GM19438 (cell line): ENCODE measurements at regions not wholly inside any gene's neighbourhood (a gene's known extent, or its start where the extent isn't known, plus 50 kb on each side); places are given as distances from the start of the nearest gene placed in this dataset.

Source experiments
- ATAC-seq: cut with Tn5 transposase; IDR thresholded peaks from one replicate; pipeline ENCODE4 v1.9.1; 2021; ENCODE audit warnings: low read depth; ENCODE audit not compliant: unreplicated experiment

DNA sequence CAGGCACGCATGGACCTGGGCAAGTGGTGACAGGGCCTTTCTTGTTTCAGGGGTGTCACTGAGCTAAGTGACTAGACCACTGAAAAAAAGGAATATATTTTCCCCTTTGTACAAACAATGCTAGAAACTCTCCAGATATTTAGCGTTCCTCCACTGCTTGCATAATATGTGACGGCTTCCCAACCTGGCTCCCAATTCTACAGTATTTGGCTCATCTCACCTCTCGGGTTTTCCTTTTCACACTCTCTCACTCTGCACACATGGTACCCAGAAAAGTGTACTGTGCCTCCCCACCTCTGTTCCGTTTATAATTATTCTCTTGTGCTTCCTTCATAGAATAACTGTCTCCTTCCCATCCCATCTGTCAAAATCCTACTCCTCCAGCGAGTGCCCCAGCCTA is 140.5 kb upstream of the KLHL25 start:
- ATAC-seq = no peak

GRCh38 chr15:85937661-85938060 is 142.0 kb upstream of the AGBL1 start:
- ATAC-seq = no peak

GRCh38 chr15:85941186-85941855 is 138.3 kb upstream of the AGBL1 start:
- no peak for ATAC-seq

GRCh38 chr15:85942632-85943031 is 137.0 kb upstream of the AGBL1 start:
- no peak for ATAC-seq

DNA sequence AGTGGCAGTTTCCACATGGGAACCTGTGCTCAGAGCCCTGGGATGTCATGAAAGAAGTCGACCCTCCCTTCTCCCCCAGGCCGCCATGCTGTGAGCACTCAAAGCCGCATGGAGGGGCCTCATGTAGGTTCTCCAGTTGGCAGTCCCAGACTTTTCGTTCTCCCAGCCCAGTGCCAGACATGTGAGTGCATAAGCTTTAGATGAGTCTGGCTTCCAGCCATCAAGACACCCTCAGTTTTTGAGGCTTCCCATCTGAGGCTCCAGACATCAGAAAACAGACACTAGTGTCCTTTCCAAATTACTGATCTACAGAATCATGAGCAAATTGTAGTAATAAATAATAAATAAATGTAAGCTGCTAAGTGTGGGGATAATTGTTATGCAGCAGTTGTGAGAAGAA is 136.5 kb upstream of the AGBL1 start:
- ATAC-seq = no peak

DNA sequence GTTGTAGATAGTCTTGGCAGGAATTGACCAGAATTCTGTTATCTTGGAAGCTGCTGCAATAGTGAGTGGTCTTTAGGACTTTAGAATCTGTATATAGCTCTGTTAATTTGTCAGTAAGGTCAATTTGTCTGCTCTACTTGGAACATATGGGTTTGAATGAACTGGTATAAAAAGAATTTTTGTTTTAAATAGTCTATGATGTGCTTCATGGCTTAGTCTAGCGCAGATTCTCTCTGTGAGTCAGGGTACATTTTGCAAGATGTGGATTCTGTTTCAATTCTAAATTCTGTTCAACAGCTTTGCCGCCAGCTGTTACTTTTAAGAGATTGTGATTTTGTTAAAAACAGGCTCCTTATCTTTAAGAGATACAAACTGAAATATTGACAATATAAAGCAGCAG is 135.9 kb upstream of the AGBL1 start:
- no peak for ATAC-seq

- no peak for ATAC-seq
These were observed 132.7 kb upstream of the AGBL1 start for GRCh38 chr15:85947021-85947420.

- no peak for ATAC-seq
These were observed 131.7 kb upstream of the AGBL1 start for GRCh38 chr15:85947936-85948335.

GRCh38 chr15:85950101-85950500 is 129.6 kb upstream of the AGBL1 start:
- ATAC-seq = peak; percentile 82

DNA sequence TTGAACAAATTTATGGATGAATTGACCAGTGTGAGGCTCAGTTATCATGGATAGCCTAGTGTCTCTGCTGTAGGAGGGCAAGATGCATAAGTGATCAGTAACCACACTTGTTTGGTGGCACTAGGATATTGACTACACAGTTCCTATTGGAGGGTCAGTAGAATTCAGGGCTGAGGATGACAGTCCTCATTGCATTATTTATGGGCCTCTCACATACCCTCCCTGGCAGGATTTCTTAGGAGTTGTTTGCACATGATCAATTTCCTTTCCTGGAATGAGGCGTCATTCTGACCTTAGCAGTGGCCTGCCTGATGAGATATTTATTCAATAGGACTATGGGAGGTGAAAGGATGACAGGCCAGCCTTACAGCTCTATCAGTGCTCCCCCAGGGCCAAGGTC is 125.1 kb upstream of the AGBL1 start:
- ATAC-seq = no peak

DNA sequence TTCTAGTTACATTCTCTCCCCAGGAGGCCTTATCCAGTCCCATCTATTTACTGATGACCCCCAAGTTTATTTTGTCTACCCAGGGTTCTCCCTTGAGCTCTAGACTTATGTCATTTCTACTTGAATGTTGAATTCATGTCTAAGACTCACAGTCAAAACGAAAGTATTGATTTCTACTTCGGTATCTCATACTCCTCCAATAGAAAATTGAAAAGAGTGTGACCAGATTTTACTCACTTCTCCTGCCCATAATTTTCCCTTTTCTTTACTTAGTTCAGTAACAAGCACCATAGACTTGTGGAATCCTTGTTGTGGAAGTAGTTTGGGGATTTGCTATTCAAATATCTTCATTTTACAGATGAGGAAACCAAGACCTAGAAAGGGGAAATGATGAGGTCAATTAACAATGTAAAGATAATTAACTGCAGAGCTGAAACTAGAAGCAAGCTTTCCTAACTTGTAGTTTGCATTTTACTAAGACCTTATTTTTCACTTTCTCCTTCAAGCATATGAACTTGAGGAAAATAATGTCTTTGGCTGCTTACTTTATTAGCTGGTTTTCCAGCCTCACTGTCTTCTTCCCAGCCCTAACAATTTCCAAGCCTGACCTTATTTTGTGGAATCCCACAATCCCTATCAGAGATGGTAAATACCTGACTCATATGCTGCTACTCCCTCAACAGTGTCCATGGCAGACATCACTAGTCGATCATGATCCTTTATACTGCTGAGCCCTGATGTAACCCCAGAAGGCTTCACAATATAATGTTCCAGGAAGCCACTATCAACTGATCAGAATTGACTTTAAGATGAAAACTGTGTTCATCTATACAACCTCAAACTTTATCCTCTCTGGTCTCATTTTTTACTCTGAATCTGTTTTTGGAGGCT is 123.9 kb upstream of the AGBL1 start:
- ATAC-seq = peak; percentile 86

GRCh38 chr15:85956532-85957275 is 123.0 kb upstream of the AGBL1 start:
- no peak for ATAC-seq

DNA sequence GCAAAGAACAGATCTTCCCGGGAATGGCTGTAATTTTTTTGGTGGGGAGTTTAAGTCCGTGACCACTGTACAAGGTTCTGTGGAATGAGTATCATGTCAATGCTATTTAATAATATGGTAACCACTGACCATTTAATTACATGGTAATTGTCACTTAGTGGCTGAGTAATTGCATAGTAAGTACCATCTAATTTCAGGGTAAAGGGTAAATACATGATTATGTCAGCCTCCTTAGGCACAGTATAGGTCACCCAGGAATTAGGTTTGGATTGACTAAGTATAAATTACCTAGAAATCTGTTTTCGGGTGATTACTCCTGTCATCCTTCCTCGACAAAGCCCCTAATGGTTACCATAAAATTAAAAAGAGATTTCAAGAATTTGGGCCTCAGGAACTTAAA is 120.1 kb upstream of the AGBL1 start:
- ATAC-seq = no peak

GRCh38 chr15:85960381-85960780 is 119.3 kb upstream of the AGBL1 start:
- no peak for ATAC-seq

DNA sequence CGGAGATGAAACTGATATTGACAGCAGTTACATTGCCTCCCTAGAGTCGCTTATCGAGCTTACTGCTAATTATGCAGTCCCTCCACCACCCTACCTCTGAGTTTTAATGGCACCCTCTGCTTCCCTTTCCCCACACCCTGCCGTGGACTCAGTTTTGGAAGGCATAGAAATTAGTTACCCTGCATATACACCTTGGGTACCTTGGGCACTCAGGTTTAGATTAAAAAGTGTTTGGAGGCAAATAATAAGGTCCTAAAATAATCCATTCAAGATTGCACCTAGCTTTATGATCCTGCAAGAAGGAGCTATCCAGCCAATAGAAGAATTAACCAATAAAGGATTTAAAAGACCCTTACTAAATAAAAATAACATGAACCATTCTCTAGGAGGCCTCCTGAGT is 117.8 kb upstream of the AGBL1 start:
- no peak for ATAC-seq

- no peak for ATAC-seq
These were observed 116.4 kb upstream of the AGBL1 start for GRCh38 chr15:85963262-85963760.

- no peak for ATAC-seq
These were observed 115.2 kb upstream of the AGBL1 start for GRCh38 chr15:85964471-85964870.

DNA sequence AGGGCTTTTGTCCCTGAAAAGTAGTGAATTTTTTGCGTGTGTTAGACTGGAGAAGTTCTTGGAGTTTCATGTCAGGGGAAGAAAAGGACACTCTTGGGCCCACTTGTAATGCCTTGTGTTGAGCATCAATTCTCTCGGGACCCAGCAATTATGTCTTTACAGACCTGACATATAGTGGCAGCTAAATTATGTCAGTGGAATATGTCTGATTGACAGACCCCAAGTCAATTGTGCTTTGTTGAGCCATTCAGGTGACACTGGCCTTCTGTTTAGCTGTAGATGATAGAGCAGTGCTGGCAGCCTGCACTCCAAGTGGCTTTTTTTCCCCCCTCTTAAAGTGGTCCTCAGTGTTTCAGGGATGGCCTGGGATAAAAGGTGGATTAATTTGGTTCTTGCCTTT is 112.1 kb upstream of the AGBL1 start:
- ATAC-seq = no peak

- no peak for ATAC-seq
These were observed 106.7 kb upstream of the AGBL1 start for GRCh38 chr15:85972805-85973540.

DNA sequence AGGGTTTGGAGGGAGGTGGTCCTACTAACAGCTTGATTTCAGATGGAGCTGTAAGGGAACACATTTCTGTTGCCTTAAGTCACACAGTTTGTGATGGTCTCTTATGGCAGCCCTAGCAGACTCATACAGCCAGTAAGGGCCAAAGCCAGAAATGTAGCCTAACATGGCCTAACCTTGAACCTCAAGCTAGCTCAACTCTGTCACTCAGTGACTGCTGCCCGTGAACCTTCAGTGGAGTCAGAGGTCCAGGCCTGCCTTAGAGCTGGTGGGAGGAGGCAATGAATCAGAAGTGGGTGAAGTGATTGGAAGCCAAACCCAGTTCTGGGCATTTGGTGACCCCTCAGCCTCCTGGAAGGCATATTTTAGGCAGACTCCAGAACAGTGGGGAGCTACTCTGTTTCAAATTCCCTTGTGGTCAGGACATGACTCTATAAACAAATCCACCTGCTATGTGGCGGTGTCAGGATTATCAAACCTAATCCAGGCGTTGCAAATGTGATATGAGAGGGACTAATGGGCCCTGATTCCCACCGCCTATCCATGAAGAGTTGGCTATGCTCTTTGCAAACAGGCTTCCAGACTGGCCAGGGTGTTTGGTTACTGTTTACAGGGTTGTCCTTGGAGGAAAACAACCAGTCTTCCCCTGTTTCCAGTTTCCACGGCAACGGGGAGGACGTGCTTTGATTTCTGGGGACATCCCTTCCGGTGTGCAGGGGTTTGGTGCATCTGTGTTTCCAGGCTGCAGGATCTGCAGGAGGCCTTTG is 105.9 kb upstream of the AGBL1 start:
- ATAC-seq = no peak
